Islet precursor cell (in vitro differentiated cells): ENCODE measurements at regions not wholly inside any gene's neighbourhood (a gene's known extent, or its start where the extent isn't known, plus 50 kb on each side); places are given as distances from the start of the nearest gene placed in this dataset.

Experiments
- DNase-seq: peaks from one replicate; pipeline ENCODE4 v3.0.0-alpha.2; 2018

GRCh38 chr2:51534166-51534565 lies 502.2 kb upstream of the NRXN1 start:
- DNase-seq, result no peak

DNA sequence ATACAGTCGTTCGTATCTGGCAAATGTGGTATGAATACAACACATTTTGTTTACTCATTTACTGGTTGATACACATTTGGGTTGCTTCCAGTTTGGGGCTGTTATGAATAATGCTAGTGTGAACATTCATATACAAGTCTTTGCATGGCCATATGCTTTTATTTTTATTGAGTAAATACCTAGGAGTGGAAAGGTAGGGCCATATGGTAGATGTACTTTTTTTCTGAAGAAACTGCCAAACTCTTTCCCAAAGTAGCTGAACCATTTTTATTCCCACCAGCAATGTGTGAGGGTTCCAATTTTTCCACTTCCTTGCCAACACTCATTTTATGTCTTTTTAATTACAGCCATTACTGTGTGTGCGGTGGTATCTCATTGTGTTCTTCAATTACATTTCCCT lies 496.2 kb upstream of the NRXN1 start:
- DNase-seq, result no peak

- no peak for DNase-seq
These were observed 494.8 kb upstream of the NRXN1 start for GRCh38 chr2:51526766-51527165.

DNA sequence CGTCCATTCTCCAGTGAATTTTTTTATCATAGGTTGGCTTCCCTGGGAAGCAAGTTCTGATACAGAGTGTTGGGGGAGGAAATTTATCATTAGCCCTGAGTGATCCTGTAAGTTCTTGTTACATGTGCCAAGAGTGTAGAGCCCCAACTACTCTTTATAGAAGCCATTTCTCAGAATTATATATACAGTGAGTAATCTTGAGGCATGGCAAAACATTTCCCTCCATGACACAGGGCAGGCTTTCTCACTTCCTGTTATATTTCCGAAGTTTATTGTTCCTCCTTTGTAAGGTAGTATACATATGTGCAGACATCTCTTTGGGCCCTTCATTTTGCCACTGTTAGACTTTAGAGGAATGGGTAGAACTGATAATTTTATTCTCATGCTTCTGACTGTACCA lies 484.7 kb upstream of the NRXN1 start:
- DNase-seq, result no peak

- no peak for DNase-seq
These were observed 479.1 kb upstream of the NRXN1 start for GRCh38 chr2:51511002-51511401.

GRCh38 chr2:51510303-51510702 lies 478.4 kb upstream of the NRXN1 start:
- DNase-seq, result no peak

GRCh38 chr2:51505533-51505932 lies 473.6 kb upstream of the NRXN1 start:
- DNase-seq, result no peak

GRCh38 chr2:51490576-51491234 lies 458.8 kb upstream of the NRXN1 start:
- DNase-seq, result no peak

DNA sequence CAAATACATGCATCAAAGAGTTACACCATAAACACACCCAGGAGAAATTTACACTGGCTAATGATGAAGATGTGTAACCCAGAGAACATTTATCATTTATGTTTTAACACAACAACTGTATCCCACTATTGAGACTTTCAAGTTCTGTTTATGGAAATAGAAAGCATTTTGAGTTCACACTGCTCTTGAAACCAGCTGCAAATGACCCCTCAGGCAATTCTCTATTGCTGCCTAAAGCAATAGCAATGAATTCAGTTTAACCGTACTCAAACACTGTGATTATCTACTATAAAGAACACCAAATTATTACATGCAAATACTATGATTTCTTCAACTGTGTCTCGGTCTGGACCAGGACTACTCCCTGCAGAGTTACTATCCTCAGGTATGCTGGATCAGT lies 452.7 kb upstream of the NRXN1 start:
- DNase-seq, result no peak

DNA sequence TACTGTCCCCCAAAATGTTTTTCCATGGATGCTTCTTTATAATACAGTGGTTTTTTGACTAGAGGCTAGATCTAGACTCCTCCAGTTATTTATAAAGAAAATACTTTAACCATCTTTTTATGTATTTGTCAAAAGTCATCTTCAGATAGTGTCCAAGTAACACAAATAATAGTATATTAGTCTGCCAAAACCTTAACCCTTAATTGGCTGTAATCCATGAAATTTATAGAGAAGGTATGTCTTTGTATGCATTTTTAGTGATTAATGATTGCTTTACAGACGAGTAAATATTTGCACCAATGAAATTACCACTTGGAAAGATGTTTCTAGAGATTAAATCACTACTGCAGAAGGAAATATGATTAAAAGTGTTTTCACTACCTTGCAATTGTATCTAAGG lies 451.8 kb upstream of the NRXN1 start:
- no peak for DNase-seq

- DNase-seq, result no peak
These were observed 440.9 kb upstream of the NRXN1 start for GRCh38 chr2:51472783-51473182.

GRCh38 chr2:51472300-51472699 lies 440.4 kb upstream of the NRXN1 start:
- no peak for DNase-seq

- DNase-seq, result no peak
These were observed 437.2 kb upstream of the NRXN1 start for GRCh38 chr2:51469102-51469501.

DNA sequence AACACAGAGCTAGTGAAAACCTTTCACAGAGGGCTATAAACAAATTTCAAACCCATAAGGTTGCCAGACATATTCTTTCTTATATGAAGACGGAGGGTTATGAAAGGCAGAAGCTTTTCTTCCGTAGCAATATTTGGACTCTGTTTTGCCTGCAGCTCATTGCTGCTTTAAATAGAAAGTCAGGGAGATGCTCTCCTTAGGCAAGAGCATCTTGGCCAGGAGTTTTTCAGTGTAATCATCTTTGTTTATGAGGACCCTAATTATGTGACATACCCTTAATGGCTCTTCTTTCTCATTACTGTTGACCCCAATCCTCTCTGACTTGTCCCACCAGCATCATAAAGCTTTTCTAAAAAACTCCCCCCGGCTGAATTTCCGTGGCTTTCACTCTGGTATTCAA lies 433.4 kb upstream of the NRXN1 start:
- DNase-seq, result no peak

GRCh38 chr2:51454177-51454576 lies 422.2 kb upstream of the NRXN1 start:
- DNase-seq, result no peak

DNA sequence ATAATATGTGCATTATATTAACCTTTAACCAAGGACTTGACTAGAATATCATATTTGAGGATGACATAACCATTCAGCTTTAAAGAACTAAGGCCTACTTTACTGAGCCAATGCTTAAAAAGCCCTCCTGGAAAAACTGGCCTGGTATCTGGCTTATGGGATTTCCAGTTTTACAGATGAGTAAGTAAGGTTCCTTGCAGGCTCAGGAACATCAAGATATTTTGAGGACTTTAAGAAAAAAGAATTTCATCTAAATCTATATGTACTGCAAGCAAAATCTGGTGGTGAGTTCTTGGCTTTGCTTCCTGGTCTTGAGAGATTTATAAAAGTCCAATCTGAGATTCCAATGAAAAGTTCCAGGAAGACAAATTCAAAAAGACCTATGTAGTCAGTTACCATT lies 417.0 kb upstream of the NRXN1 start:
- no peak for DNase-seq

DNA sequence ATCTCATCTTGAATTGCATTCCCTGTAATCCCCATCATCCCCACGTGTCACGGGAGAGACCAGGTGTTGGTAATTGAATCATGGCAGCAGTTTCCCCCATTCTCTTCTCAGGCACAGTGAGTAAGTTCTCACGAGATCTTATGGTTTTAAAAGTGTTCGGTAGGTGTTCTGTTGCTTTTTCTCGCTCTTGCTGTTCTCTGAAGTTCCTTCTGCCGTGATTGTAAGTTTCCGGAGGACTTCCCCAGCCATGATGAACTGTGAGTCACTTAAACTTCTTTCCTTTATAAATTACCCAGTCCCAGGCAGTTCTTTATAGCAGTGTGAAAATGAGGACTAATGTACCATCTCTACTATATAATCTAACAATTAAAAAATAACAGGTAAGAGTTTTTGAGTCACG lies 409.9 kb upstream of the NRXN1 start:
- no peak for DNase-seq

DNA sequence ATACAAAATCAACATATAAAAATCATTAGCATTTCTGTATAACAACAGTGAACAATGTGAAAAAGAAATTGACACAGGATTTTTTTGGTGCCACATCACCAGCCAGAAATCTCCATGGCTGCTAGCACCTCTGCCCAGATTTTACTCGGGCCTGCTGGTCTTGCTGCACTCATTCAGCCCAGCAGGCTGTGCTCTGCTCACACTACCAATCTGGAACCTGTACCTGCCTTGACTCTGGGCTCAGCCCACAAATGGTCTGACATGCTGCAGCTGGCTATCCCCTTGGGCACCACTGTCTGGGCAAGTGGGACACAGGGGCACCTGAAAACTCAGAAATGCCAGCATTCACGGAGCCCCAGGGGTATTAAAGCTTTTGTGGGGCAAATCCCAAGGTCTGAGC lies 392.5 kb upstream of the NRXN1 start:
- DNase-seq, result peak; percentile 64

GRCh38 chr2:51420511-51420910 lies 388.6 kb upstream of the NRXN1 start:
- DNase-seq, result no peak

DNA sequence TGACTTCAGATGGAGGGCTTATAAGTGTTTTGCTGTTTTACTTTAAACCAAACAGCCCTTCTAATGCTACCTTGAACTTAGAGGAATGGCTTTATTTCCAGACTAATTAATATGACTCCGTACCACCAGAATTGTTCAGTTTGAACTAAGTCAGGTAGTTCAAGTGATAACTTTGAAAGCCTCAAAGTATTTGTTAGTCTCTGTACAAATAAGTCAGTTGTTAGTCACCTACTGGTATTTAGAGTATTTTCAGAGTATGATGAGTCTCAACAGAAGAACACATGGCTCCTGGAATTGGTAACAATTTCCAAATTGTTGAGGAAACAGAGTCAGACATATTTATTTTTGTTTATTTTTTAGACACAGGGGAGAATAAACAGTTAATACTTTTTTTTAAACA lies 381.8 kb upstream of the NRXN1 start:
- no peak for DNase-seq

- no peak for DNase-seq
These were observed 378.4 kb upstream of the NRXN1 start for GRCh38 chr2:51410331-51410730.

DNA sequence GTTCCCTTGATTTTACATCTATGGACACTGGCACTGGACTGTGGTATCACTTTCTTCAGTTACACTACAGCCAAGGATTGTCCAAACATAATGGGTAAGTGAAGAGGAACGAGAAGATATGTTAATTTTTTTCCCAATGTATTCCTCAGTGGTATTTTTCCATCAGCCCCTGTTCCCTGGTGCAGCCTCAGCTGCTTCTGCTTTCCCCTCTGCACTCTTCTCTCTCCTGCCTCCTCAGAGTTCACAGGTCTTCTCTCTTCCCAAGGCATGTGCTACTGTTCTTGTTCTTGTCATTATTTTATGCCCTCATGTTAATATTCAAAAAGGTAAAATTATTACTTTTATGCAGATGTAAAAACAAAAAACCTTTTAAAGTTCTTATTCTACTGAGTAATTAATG lies 378.0 kb upstream of the NRXN1 start:
- no peak for DNase-seq

- DNase-seq, result no peak
These were observed 372.3 kb upstream of the NRXN1 start for GRCh38 chr2:51404226-51404625.

DNA sequence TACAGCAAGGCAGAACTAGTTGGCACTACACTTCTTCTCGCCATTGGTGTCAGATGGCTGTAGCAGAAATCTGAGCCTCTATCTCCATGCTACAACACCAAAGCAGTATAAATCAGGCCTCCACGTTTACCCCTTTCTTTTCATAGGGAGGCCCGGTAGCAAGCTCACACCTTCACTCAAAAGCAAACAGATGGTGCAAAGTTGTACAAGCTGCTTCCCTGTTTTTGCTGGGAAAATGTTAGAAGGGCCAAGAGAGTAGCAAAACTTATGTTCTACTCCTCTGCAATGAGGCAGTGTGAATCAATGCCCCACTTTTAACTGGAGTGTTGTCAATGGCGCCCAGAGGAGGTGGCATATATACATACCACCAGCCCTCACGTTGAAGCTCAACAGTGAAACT lies 369.6 kb upstream of the NRXN1 start:
- no peak for DNase-seq

GRCh38 chr2:51387235-51387634 lies 355.3 kb upstream of the NRXN1 start:
- no peak for DNase-seq

DNA sequence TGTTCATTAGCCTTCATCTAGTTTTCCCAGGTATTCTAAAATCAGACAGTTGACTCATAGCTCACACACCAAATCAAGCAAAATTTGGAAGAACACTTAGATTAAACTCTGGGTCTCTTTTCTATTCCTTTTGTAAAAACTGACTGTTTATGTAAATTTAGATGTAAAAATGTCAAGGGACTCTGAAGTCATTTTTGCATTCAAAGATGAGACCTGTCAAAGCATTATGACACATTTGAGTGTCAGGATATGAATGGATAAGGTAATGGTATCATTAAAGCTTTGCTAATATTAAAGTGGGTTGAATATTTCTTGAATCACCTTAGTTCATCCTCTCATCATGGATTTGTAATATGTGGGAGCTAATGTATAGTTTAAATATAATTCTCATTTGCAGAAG lies 348.1 kb upstream of the NRXN1 start:
- DNase-seq, result no peak
